HAP-1 (cell line): ENCODE measurements at regions not wholly inside any gene's neighbourhood (a gene's known extent, or its start where the extent isn't known, plus 50 kb on each side); places are given as distances from the start of the nearest gene placed in this dataset.

ENCODE experiments used
- DNase-seq, 2 experiments: peaks; one replicate each; pipeline ENCODE4 v3.0.0-alpha.2; 2016 to 2020; ENCODE audit warnings: low spot score in 2 of 2
- H3K27me3 ChIP-seq: fragments of 250-450 bp; sonication (Bioruptor Pico); 2 replicates; pipeline ENCODE4 v1.5.1; 2020; ENCODE audit warnings: low read depth, mild to moderate bottlenecking, moderate library complexity
- H3K36me3 ChIP-seq: fragments of 250-450 bp; sonication (Bioruptor Pico); replicated peaks from 2 replicates; pipeline ENCODE4 v1.5.1; 2020; ENCODE audit warnings: mild to moderate bottlenecking
- H3K4me1 ChIP-seq: fragments of 250-450 bp; sonication (Bioruptor Pico); 2 replicates; pipeline ENCODE4 v1.5.1; 2020; ENCODE audit warnings: mild to moderate bottlenecking
- H3K4me3 ChIP-seq: fragments of 250-450 bp; sonication (Bioruptor Pico); 2 replicates; pipeline ENCODE4 v1.5.1; 2020; ENCODE audit warnings: mild to moderate bottlenecking, moderate library complexity
- H3K9me3 ChIP-seq: fragments of 250-450 bp; sonication (Bioruptor Pico); 2 replicates; pipeline ENCODE4 v1.5.1; 2020; ENCODE audit warnings: mild to moderate bottlenecking, moderate library complexity
- in situ Hi-C: fragments of 300-500 bp; cut with MboI; formaldehyde crosslinking; loops from 3 replicates; pipeline ENCODE4 v1.14.3; 2020; ENCODE audit warnings: low sequenced_read_pairs, inconsistent platforms, mixed read lengths

- Histone ChIP-seq H3K27me3 (no peaks in the 10 kb centered on the region), H3K9me3 (no peaks in the 10 kb centered on the region), H3K36me3 (no peaks in the 10 kb centered on the region), H3K4me1 (no peaks in the 10 kb centered on the region), H3K4me3 (no peak overlapping the region)
- no peak for DNase-seq
- in situ Hi-C loops = no loop called here
These were observed 50.0 kb upstream of the ESR1 start for GRCh38 chr6:151757506-151757955.
